ENCODE measurements at regions not wholly inside any gene's neighbourhood (a gene's known extent, or its start where the extent isn't known, plus 50 kb on each side); places are given as distances from the start of the nearest gene placed in this dataset.

GRCh38 chr12:45669792-45670191, 59.7 kb upstream of the ARID2 start:
- TF ChIP-seq, protein P1, sequence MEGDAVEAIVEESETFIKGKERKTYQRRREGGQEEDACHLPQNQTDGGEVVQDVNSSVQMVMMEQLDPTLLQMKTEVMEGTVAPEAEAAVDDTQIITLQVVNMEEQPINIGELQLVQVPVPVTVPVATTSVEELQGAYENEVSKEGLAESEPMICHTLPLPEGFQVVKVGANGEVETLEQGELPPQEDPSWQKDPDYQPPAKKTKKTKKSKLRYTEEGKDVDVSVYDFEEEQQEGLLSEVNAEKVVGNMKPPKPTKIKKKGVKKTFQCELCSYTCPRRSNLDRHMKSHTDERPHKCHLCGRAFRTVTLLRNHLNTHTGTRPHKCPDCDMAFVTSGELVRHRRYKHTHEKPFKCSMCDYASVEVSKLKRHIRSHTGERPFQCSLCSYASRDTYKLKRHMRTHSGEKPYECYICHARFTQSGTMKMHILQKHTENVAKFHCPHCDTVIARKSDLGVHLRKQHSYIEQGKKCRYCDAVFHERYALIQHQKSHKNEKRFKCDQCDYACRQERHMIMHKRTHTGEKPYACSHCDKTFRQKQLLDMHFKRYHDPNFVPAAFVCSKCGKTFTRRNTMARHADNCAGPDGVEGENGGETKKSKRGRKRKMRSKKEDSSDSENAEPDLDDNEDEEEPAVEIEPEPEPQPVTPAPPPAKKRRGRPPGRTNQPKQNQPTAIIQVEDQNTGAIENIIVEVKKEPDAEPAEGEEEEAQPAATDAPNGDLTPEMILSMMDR (IDR thresholded peaks at IDR 0.05; ENCODE audit: low read length), result no peak
- no peak for TF ChIP-seq EZH2 (IDR thresholded peaks at IDR 0.05; ENCODE audit: borderline replicate concordance, low read length)
